GM19035 (cell line): ENCODE measurements at regions not wholly inside any gene's neighbourhood (a gene's known extent, or its start where the extent isn't known, plus 50 kb on each side); places are given as distances from the start of the nearest gene placed in this dataset.

Experiments used
- ATAC-seq: cut with Tn5 transposase; IDR thresholded peaks from one replicate; pipeline ENCODE4 v1.9.1; 2021; ENCODE audit not compliant: unreplicated experiment

DNA sequence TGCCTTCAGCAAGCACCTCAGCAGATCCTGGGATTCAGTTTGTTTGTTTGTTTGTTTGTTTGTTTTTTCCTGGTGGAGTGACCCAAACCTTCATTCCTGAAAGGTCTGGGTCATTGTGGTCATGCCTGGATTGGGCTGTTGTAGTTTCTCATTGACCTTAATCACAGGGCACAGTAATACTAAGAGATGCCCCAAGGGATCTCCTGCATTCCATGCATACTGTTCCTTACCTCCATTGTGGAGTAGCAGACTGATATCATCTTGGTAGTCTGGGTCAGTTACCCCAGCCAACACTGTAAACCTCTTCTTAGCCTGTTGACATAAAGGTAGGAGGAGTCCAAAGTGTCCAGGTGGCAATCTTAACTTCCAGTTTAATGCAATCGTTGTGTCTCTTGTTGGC is 1466.7 kb upstream of the CDH9 start:
- no peak for ATAC-seq

- ATAC-seq = no peak
Measured at GRCh38 chr5:28500511-28500910, 1462.1 kb upstream of the CDH9 start.

- no peak for ATAC-seq
Measured at GRCh38 chr5:28499766-28500290, 1461.4 kb upstream of the CDH9 start.

- no peak for ATAC-seq
Measured at GRCh38 chr5:28495876-28496275, 1457.5 kb upstream of the CDH9 start.

- ATAC-seq = no peak
Measured at GRCh38 chr5:28493456-28493855, 1455.1 kb upstream of the CDH9 start.

GRCh38 chr5:28488752-28489151 is 1450.4 kb upstream of the CDH9 start:
- no peak for ATAC-seq

DNA sequence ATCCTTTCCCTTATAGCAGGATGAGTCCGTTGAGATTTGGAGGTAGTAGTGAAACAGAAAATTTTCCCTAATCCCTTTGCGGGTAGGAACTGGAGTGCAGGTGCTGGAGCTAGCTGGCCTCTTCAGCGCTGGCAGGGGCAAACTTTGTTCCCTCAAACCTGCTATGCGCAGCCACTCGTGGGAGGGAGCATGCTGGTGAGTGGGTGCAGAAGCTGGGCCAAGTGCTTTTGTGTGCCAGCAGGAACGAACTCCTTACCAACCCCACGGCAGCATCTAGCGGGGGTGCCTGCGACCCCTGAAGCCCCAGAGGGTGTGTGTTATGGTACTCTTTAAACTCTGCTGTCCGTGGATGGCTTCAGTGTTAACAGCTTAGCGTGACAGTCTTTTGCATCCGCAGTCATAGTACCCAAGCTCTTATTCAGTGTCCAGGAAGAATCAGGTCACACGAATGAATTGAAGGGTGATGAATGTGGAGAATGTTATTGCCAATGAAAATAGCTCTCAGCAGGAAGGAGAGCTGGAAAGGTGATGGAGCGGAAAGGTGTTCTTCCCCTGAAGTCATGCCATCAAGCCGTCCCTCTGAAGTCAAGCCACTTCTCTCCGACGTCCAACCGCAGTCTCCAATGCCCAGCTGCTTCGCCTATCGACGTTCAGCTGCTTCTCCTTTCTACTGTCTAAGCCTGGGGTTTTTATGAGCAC is 1445.1 kb upstream of the CDH9 start:
- no peak for ATAC-seq

DNA sequence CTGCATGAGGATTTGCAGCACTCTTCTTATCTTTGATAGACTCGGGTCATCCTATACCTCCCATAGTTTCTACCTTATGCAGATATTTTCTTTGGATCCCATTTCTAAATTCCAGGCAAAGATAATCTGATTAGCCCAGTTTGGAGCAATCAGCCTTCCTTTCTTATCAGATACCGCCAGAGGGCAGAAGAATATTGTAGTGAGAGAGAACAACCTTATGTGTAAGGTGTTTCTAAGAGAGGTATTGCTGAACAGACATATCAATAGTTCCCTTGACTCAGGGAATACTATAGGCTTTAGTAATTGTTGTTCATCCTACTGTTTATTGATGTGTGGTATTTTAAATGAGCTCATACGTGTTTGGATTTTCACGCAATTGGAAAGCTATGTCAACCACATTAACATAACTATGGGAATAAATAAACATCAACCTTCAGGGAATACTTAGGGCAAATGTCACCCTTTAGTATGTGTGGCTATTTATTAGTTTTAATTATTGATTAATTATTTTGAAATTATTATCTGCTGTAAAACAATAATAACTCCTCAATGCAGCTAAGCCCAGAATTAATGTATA is 1435.2 kb upstream of the CDH9 start:
- ATAC-seq = no peak

GRCh38 chr5:28468166-28468565 is 1429.8 kb upstream of the CDH9 start:
- no peak for ATAC-seq

DNA sequence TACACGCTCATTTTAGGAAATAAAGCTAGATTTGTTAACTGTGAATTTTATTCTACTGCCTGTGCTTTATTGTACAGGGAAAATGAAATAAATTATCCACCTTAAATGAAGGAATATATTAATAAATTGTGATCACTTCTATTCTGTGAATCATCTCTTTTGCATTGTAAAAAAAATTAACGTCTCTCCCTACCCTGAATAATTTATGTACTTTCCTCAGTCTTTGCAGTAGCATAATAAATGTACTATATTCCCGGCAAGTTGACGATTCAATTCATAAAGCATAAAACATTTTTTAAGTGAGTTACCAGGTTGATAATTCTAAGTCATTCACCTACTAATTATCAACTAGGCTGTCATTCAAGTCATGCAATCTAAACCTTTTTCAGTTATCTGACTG is 1425.3 kb upstream of the CDH9 start:
- no peak for ATAC-seq

- no peak for ATAC-seq
Measured at GRCh38 chr5:28451483-28451882, 1413.1 kb upstream of the CDH9 start.

DNA sequence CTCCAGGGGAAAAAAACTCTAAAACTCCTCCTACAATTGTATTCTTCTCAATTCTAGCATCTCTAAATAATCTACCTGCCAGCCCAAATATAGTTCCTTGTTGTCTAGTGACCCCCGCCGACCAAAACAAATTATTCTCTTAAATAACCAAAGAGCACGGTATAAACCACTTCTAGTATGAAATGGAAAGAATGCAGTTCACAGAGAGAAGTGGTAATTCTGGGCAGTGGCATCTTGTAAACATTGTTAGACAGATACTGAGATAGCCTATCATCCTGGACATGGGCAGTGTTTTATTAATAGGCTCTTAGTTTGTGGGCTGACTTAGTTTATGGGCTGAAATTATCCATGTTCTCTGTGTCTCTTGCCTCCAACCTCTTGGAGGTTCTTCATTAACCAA is 1412.6 kb upstream of the CDH9 start:
- no peak for ATAC-seq

- no peak for ATAC-seq
Measured at GRCh38 chr5:28448791-28449190, 1410.4 kb upstream of the CDH9 start.

GRCh38 chr5:28430565-28431178 is 1392.3 kb upstream of the CDH9 start:
- no peak for ATAC-seq

GRCh38 chr5:28421141-28421540 is 1382.8 kb upstream of the CDH9 start:
- ATAC-seq = no peak

- no peak for ATAC-seq
Measured at GRCh38 chr5:28415791-28416443, 1377.5 kb upstream of the CDH9 start.

DNA sequence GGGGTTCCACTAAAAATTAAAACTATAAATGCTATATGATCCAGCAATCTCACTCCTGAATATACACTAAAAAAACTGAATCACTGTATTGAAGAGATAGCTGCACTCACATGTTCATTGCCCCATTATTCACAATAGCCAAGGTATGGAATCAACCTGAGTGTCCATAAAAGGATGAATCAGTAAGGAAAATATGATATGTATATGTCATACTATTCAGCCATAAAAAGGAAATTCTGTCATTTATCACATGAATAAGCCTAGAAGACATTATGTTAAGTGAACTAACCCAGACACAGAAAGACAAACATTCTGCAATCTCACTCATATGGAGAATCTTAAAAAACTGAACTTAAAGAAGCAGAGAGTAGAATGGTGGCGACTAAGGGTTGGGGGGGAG is 1376.2 kb upstream of the CDH9 start:
- no peak for ATAC-seq

DNA sequence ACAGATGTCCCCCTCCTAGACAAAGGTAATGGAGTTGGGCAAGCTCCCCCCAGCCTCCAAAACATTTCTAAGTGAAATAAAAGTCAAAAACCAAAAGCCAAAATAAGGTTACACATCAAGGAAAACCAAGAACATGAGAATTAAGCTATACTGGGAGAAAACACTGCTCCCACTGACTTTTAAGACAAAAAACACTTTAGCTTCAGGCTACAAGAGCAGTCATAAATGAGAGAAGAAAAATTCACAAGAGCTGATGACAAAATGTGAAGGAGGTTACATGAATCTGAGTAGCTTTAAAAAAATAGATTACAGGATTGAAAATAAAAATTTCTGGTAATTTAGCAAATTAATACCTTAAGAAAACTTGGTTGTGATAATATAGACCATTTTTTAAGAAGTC is 1370.3 kb upstream of the CDH9 start:
- no peak for ATAC-seq

DNA sequence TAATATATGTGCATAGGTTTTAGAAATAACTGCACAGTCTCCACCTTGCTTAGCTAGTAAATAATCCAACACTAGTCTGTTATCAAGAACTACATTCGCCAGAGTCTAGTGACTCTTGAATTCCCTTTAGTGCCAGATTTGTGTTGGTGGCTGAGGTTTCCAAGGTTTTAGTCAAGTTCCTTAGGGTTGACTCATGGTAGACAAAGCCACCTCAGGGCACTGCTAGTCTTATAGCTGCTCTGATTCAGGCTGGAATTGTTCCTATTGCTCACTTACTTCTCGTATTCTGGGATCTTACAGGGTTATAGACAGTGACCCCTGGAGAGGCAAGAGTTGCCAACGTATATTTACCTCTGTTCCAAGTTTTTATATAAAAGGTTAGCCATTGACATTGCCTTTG is 1369.8 kb upstream of the CDH9 start:
- ATAC-seq = no peak

DNA sequence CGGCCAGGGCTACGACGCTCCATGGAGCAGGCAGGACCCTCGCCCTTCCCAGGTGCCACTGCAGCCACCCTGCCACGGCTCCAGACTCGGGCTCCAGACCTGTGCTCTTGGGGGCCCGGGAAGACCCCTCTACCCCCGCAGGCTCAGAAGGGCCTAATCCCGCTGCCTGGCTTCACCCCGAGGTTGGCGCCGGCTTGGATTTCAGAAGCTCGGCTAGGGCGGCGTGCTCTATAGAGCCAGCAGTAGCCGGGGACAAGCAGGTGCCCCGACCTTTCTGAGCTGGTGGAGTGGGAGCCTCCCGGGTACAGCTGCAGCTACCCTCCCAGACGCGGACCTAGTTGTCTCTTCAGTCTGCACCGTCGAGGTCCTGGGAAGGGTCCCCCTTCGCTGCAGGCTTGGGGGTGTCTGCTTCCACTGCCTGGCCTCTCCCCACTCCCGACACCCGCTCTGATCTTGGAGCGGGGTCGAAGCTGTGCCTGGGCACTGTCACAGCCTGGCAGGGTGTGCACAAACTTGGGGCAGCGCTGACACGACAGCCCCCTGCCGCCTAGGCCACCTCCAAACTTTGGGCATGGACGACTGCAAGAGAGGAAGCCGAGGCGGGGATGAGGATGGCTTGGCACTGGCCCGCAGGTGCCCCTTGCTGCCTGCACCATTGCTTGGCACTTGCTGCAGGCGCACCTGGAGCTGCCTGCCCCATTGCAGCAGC is 1366.1 kb upstream of the CDH9 start:
- ATAC-seq = no peak

- ATAC-seq = no peak
Measured at GRCh38 chr5:28403846-28404245, 1365.5 kb upstream of the CDH9 start.
